H1 (cell line): ENCODE measurements at regions not wholly inside any gene's neighbourhood (a gene's known extent, or its start where the extent isn't known, plus 50 kb on each side); places are given as distances from the start of the nearest gene placed in this dataset.

Experiments used
- CTCF ChIA-PET: fragments of 300-600 bp; sonication (Branson Sonifier 250); formaldehyde crosslinking; loops from one replicate; lab custom pipeline; 2021; ENCODE audit not compliant: partially characterized antibody; lab: Charles Lee
- POLR2A ChIA-PET: fragments of 300-600 bp; sonication (Branson Sonifier 250); formaldehyde crosslinking; loops from one replicate; lab custom pipeline; 2021; ENCODE audit warnings: inconsistent platforms; ENCODE audit not compliant: partially characterized antibody; lab: Charles Lee
- DNase-seq, 2 experiments: peaks; one replicate each; pipeline versions ENCODE4 v3.0.0 to v3.0.0-alpha.2; 2010 to 2022; ENCODE audit warnings: low spot score in 2 of 2, low read depth in 1 of 2, mixed read lengths in 1 of 2
- FAIRE-seq: peaks from 2 replicates; lab custom pipeline; 2011; peaks lifted over from hg19 to GRCh38; lab: Jason Lieb, UNC
- H2AFZ ChIP-seq: 2 replicates; pipeline ENCODE4 v1.8.1; 2012; ENCODE audit warnings: low read length, inconsistent platforms
- H2AK5ac ChIP-seq: 2 replicates; pipeline ENCODE4 v1.6.1; 2013; ENCODE audit warnings: low read depth, low read length
- H2BK120ac ChIP-seq: replicated peaks from 2 replicates; pipeline ENCODE3; 2013; ENCODE audit warnings: low read depth, low read length, inconsistent platforms
- H2BK12ac ChIP-seq: 2 replicates; pipeline ENCODE4 v1.6.1; 2013; ENCODE audit warnings: low read depth, low read length
- H2BK15ac ChIP-seq: 2 replicates; pipeline ENCODE4 v1.6.1; 2013; ENCODE audit warnings: low read length
- H2BK20ac ChIP-seq: 2 replicates; pipeline ENCODE4 v1.6.1; 2013; ENCODE audit warnings: low read length
- H2BK5ac ChIP-seq: 2 replicates; pipeline ENCODE4 v1.6.1; 2013; ENCODE audit warnings: low read depth, low read length
- H3K14ac ChIP-seq: 2 replicates; pipeline ENCODE4 v1.6.1; 2013; ENCODE audit warnings: inconsistent platforms; ENCODE audit not compliant: insufficient read length
- H3K18ac ChIP-seq: 2 replicates; pipeline ENCODE4 v1.6.1; 2013; ENCODE audit warnings: low read length; ENCODE audit errors: extremely low read depth
- H3K23ac ChIP-seq: 2 replicates; pipeline ENCODE4 v1.6.1; 2013; ENCODE audit warnings: inconsistent platforms; ENCODE audit not compliant: insufficient read length
- H3K23me2 ChIP-seq: 2 replicates; pipeline ENCODE4 v1.6.1; 2013; ENCODE audit warnings: low read depth, low read length
- H3K27ac ChIP-seq: 2 replicates; pipeline ENCODE4 v1.6.1; 2011; ENCODE audit warnings: low read depth, low read length, inconsistent platforms
- H3K27me3 ChIP-seq, 4 experiments: replicated peaks in 1 of 4; 1 replicate in 1 of 4; 2 replicates in 3 of 4; pipeline versions ENCODE4 v1.6.1 to v1.8.1; 2011 to 2013; ENCODE audit warnings: low read length in 3 of 4, mild to moderate bottlenecking in 3 of 4, inconsistent platforms in 2 of 4, mixed read lengths in 2 of 4, moderate library complexity in 1 of 4; ENCODE audit not compliant: control insufficient read depth in 3 of 4, insufficient read depth in 3 of 4; ENCODE audit errors: extremely low read depth in 1 of 4
- H3K36me3 ChIP-seq, 4 experiments: 2 replicates each; pipeline versions ENCODE4 v1.6.1 to v1.8.1; 2011 to 2013; ENCODE audit warnings: mild to moderate bottlenecking in 4 of 4, low read length in 3 of 4, moderate library complexity in 2 of 4, control low read depth in 1 of 4, inconsistent platforms in 1 of 4; ENCODE audit not compliant: insufficient read depth in 4 of 4, control insufficient read depth in 2 of 4
- H3K4ac ChIP-seq: replicated peaks from 2 replicates; pipeline ENCODE3; 2013; ENCODE audit warnings: low read length, low read depth, mixed read lengths, inconsistent platforms; ENCODE audit not compliant: insufficient read length
- H3K4me1 ChIP-seq, 4 experiments: replicated peaks in 1 of 4; 1 replicate in 1 of 4; 2 replicates in 3 of 4; pipeline versions ENCODE4 v1.6.1 to v1.8.1; 2011 to 2013; ENCODE audit warnings: low read length in 3 of 4, inconsistent platforms in 2 of 4, mixed read lengths in 1 of 4; ENCODE audit not compliant: insufficient read depth in 4 of 4, control insufficient read depth in 3 of 4
- H3K4me2 ChIP-seq, 2 experiments: 2 replicates each; pipeline versions ENCODE4 v1.6.1 to v1.8.1; 2011 to 2013; ENCODE audit warnings: low read depth in 2 of 2, low read length in 2 of 2, control low read depth in 1 of 2, inconsistent platforms in 1 of 2, mild to moderate bottlenecking in 1 of 2; ENCODE audit not compliant: insufficient read depth in 1 of 2
- H3K4me3 ChIP-seq, 4 experiments: fragments of 200-600, 300-600 bp in 1 of 4; sonication (generic), shearing (Covaris generic), sonication (Bioruptor Twin) in 1 of 4; 2 replicates each; pipeline versions ENCODE4 v1.5.1 to v1.8.1; 2011 to 2016; ENCODE audit warnings: low read length in 4 of 4, low read depth in 3 of 4, control low read depth in 2 of 4, inconsistent platforms in 2 of 4, mild to moderate bottlenecking in 2 of 4, mixed read lengths in 1 of 4, moderate library complexity in 1 of 4; ENCODE audit not compliant: insufficient read depth in 2 of 4; ENCODE audit errors: extremely low read depth in 1 of 4
- H3K56ac ChIP-seq: replicated peaks from 2 replicates; pipeline ENCODE3; 2013; ENCODE audit warnings: low read depth, mild to moderate bottlenecking, mixed read lengths, low read length, inconsistent platforms; ENCODE audit not compliant: insufficient read length
- H3K79me1 ChIP-seq: 2 replicates; pipeline ENCODE4 v1.6.1; 2013; ENCODE audit warnings: low read depth, low read length, control low read depth
- H3K79me2 ChIP-seq, 2 experiments: 2 replicates each; pipeline versions ENCODE4 v1.6.1 to v1.8.1; 2012 to 2013; ENCODE audit warnings: low read length in 2 of 2, mild to moderate bottlenecking in 2 of 2, inconsistent platforms in 1 of 2; ENCODE audit not compliant: insufficient read depth in 2 of 2, control insufficient read depth in 1 of 2
- H3K9ac ChIP-seq, 4 experiments: replicated peaks in 1 of 4; 1 replicate in 1 of 4; 2 replicates in 3 of 4; pipeline versions ENCODE4 v1.6.1 to v1.8.1; 2011 to 2013; ENCODE audit warnings: low read depth in 3 of 4, low read length in 3 of 4, control low read depth in 2 of 4, mild to moderate bottlenecking in 2 of 4, moderate library complexity in 2 of 4, inconsistent platforms in 1 of 4; ENCODE audit errors: extremely low read depth in 1 of 4
- H3K9me3 ChIP-seq, 2 experiments: 2 replicates each; pipeline versions ENCODE4 v1.6.1 to v1.8.1; 2012 to 2013; ENCODE audit warnings: mild to moderate bottlenecking in 2 of 2, moderate library complexity in 2 of 2, control low read depth in 1 of 2, inconsistent platforms in 1 of 2, low read depth in 1 of 2, low read length in 1 of 2, mixed read lengths in 1 of 2; ENCODE audit not compliant: insufficient read depth in 2 of 2
- H4K20me1 ChIP-seq, 2 experiments: replicated peaks in 1 of 2; 2 replicates each; pipeline versions ENCODE3 to v1.8.1; 2011 to 2013; ENCODE audit warnings: inconsistent platforms in 2 of 2, low read length in 2 of 2, mild to moderate bottlenecking in 1 of 2; ENCODE audit not compliant: insufficient read depth in 2 of 2, control insufficient read depth in 1 of 2
- H4K5ac ChIP-seq: 2 replicates; pipeline ENCODE4 v1.6.1; 2013; ENCODE audit warnings: low read length, low read depth, mixed read lengths, inconsistent platforms; ENCODE audit not compliant: insufficient read length
- H4K8ac ChIP-seq: 2 replicates; pipeline ENCODE4 v1.8.0; 2013; ENCODE audit warnings: mild to moderate bottlenecking, moderate library complexity, low read length, inconsistent platforms; ENCODE audit not compliant: insufficient read depth; ENCODE audit errors: extremely low read depth
- H4K91ac ChIP-seq: replicated peaks from 2 replicates; pipeline ENCODE3; 2013; ENCODE audit warnings: low read length, mixed read lengths, inconsistent platforms; ENCODE audit not compliant: insufficient read length
- BCL11A ChIP-seq, 2 experiments: IDR thresholded peaks; one replicate each; pipeline ENCODE4 v1.6.1; 2011; ENCODE audit warnings: low read depth in 2 of 2, low read length in 2 of 2, mild to moderate bottlenecking in 2 of 2
- FOSL1 ChIP-seq: IDR thresholded peaks from 2 replicates; pipeline ENCODE4 v1.6.1; 2011; ENCODE audit warnings: mild to moderate bottlenecking, low read depth, low read length, moderate library complexity; ENCODE audit not compliant: insufficient read depth
- HDAC2 ChIP-seq, 2 experiments: fragments of 300-600 bp in 1 of 2; sonication (generic) in 1 of 2; IDR thresholded peaks; 2 replicates each; pipeline ENCODE4 v1.6.1; 2011 to 2012; ENCODE audit warnings: low read depth in 2 of 2, low read length in 2 of 2, mild to moderate bottlenecking in 2 of 2, moderate library complexity in 2 of 2, borderline replicate concordance in 1 of 2, inconsistent platforms in 1 of 2
- HDAC6 ChIP-seq: IDR thresholded peaks from one replicate; pipeline ENCODE4 v1.7.1; 2012; ENCODE audit warnings: low read depth, mild to moderate bottlenecking, inconsistent platforms, low read length, moderate library complexity
- JUND ChIP-seq: IDR thresholded peaks from 2 replicates; pipeline ENCODE4 v1.6.1; 2011; ENCODE audit warnings: mild to moderate bottlenecking, improper control_type of control experiment, low read length
- KDM4A ChIP-seq: IDR thresholded peaks from one replicate; pipeline ENCODE4 v1.7.1; 2012; ENCODE audit warnings: low read depth, mild to moderate bottlenecking, moderate library complexity, low read length, inconsistent platforms; ENCODE audit not compliant: severe bottlenecking
- MAFK ChIP-seq: IDR thresholded peaks from 2 replicates; pipeline ENCODE4 v1.6.1; 2012; ENCODE audit warnings: low read depth, mild to moderate bottlenecking, improper control_type of control experiment, low read length
- NANOG ChIP-seq: IDR thresholded peaks from 2 replicates; pipeline ENCODE4 v1.6.1; 2011; ENCODE audit warnings: low read length, low read depth, mild to moderate bottlenecking, inconsistent platforms; ENCODE audit not compliant: insufficient read depth, poor library complexity, severe bottlenecking
- PHF8 ChIP-seq: fragments of 200-600 bp; sonication (generic); conservative IDR thresholded peaks from 2 replicates; pipeline ENCODE4 v1.7.1; 2012; ENCODE audit warnings: low read depth, mild to moderate bottlenecking, inconsistent platforms, low read length, moderate library complexity
- RBBP5 ChIP-seq: IDR thresholded peaks from 2 replicates; pipeline ENCODE4 v1.7.1; 2012; ENCODE audit warnings: low read depth, mild to moderate bottlenecking, inconsistent platforms, low read length, moderate library complexity, borderline replicate concordance
- SRF ChIP-seq: IDR thresholded peaks from 2 replicates; pipeline ENCODE4 v1.6.1; 2011; ENCODE audit warnings: mild to moderate bottlenecking, low read depth, low read length, moderate library complexity
- WGBS, 2 experiments: shearing (Covaris generic) in 1 of 2; methylation state at CpG; one replicate each; pipeline versions ENCODE4 v1.1.6 to v1.1.7; 2013 to 2015; ENCODE audit warnings: low lambda C conversion rate in 2 of 2, mixed read lengths in 2 of 2, inconsistent platforms in 1 of 2, low coverage in 1 of 2, missing lambda C conversion rate in 1 of 2; ENCODE audit not compliant: insufficient replicate concordance in 2 of 2, insufficient coverage in 1 of 2, insufficient read length in 1 of 2; ENCODE audit errors: extremely low coverage in 1 of 2, missing lambda C conversion rate in 1 of 2; 5-methylcytosine and 5-hydroxymethylcytosine counted together
- TF ChIP-seq, protein P1 (sequence below): IDR thresholded peaks from 2 replicates; pipeline ENCODE4 v1.6.1; 2011; ENCODE audit warnings: low read length, improper control_type of control experiment

DNA sequence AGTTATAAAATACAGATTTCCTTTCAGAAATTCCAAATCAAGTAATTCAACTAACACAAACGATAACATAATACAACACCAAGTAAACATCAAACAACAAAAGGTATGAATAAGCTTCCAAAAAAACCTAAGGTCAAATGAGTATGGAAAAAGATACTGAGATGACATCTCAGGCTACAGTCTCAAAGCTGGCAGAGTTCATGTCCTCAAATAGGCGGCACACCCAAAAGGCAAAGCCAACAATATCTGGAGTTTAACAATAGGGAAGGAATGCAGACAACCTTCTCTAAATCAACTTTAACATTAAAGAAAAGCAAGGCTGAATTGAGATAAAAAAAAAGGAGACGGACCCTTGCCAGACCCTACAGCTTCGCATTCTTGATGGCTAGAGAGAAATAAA lies 346.6 kb downstream of the RSL24D1 start:
- H2AK5ac ChIP-seq, result no peak overlapping the region
- H3K27ac ChIP-seq, result no peak overlapping the region
- no peaks in the 10 kb centered on the region for H3K27me3 ChIP-seq
- FAIRE-seq, result no peak
- no peak overlapping the region for H3K23ac ChIP-seq
- ChIA-PET POLR2A (no interaction called here), CTCF (interaction anchor here (2.9 kb wide), 1 partner anchor 10 kb away, joined by 9 read pairs; no protein-coding TSS in a partner anchor)
- no peak overlapping the region for H2BK15ac ChIP-seq
- 62% methylated on average over 4 of the region's 4 CpGs; no CpG with 5 or more reads in 1 of the 2 experiments for WGBS, 2 experiments
- H2BK20ac ChIP-seq, result no peak overlapping the region
- H4K20me1 ChIP-seq, result no peaks in the 10 kb centered on the region
- no peaks in the 10 kb centered on the region for H3K4me1 ChIP-seq
- peaks cover 3 to 32% of the 10 kb centered on the region in 2 experiments; a peak in 1 of 4 replicates for H3K9me3 ChIP-seq
- H3K4me3 ChIP-seq, result no peak overlapping the region
- no peak overlapping the region for H4K5ac ChIP-seq
- no peak overlapping the region for H3K4me2 ChIP-seq
- no peak overlapping the region for H3K18ac ChIP-seq
- H4K91ac ChIP-seq, result no peak overlapping the region
- no peak overlapping the region for H3K14ac ChIP-seq
- no peak overlapping the region for H2BK5ac ChIP-seq
- TF ChIP-seq MAFK (no peak), SRF (no peak), FOSL1 (no peak), HDAC2 (IDR thresholded peaks at IDR 0.05; ENCODE audit: borderline replicate concordance in 1 of 2, low read depth in 2 of 2, low read length in 2 of 2) (no peak), JUND (no peak), KDM4A (no peak), NANOG (no peak), HDAC6 (no peak), PHF8 (no peak), RBBP5 (no peak), BCL11A (IDR thresholded peaks at IDR 0.05; ENCODE audit: low read depth in 2 of 2, low read length in 2 of 2) (no peak)
- TF ChIP-seq, protein P1, sequence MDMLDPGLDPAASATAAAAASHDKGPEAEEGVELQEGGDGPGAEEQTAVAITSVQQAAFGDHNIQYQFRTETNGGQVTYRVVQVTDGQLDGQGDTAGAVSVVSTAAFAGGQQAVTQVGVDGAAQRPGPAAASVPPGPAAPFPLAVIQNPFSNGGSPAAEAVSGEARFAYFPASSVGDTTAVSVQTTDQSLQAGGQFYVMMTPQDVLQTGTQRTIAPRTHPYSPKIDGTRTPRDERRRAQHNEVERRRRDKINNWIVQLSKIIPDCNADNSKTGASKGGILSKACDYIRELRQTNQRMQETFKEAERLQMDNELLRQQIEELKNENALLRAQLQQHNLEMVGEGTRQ, result no peak
- TF ChIP-seq, all 59 proteins: peak for 0
- no peak overlapping the region for H2BK12ac ChIP-seq
- no peak overlapping the region for H3K4ac ChIP-seq
- no peak overlapping the region for H3K56ac ChIP-seq
- no peaks in the 10 kb centered on the region for H3K79me1 ChIP-seq
- H3K79me2 ChIP-seq, result no peaks in the 10 kb centered on the region
- DNase-seq, result no peak
- no peaks in the 10 kb centered on the region; a peak in 1 of 8 replicates for H3K36me3 ChIP-seq
- H3K23me2 ChIP-seq, result no peaks in the 10 kb centered on the region
- no peak overlapping the region for H2AFZ ChIP-seq
- H3K9ac ChIP-seq, result no peak overlapping the region
- H4K8ac ChIP-seq, result no peak overlapping the region
- H2BK120ac ChIP-seq, result no peak overlapping the region
